Spinal cord (tissue), 9 donors: ENCODE measurements at regions not wholly inside any gene's neighbourhood (a gene's known extent, or its start where the extent isn't known, plus 50 kb on each side); places are given as distances from the start of the nearest gene placed in this dataset.

Experiments used
- DNase-seq, 6 donors: peaks; one replicate each; pipeline versions ENCODE4 v3.0.0 to v3.0.0-alpha.2; 2013 to 2015; ENCODE audit warnings: low spot score in 6 of 6, low read depth in 4 of 6
- H3K27ac ChIP-seq: one replicate; pipeline ENCODE4 v1.5.1; 2013; ENCODE audit warnings: low read depth, low read length, control low read depth
- H3K27me3 ChIP-seq: one replicate; pipeline ENCODE4 v1.6.1; 2013; ENCODE audit warnings: low read length; ENCODE audit not compliant: control insufficient read depth, insufficient read depth
- H3K36me3 ChIP-seq: one replicate; pipeline ENCODE4 v1.6.1; 2013; ENCODE audit warnings: low read length; ENCODE audit not compliant: control insufficient read depth, insufficient read depth
- H3K4me1 ChIP-seq: one replicate; pipeline ENCODE4 v1.6.1; 2013; ENCODE audit warnings: low read length; ENCODE audit not compliant: control insufficient read depth, insufficient read depth
- H3K4me3 ChIP-seq: one replicate; pipeline ENCODE4 v1.5.1; 2013; ENCODE audit warnings: low read depth, low read length, control low read depth
- H3K9me3 ChIP-seq: one replicate; pipeline ENCODE4 v1.6.1; 2013; ENCODE audit warnings: low read length; ENCODE audit not compliant: control insufficient read depth, insufficient read depth
- WGBS: methylation state at CpG from one replicate; pipeline ENCODE4 v1.1.5; 2013; ENCODE audit warnings: missing lambda C conversion rate; ENCODE audit not compliant: insufficient coverage; 5-methylcytosine and 5-hydroxymethylcytosine counted together
- donor health status: healthy.

DNA sequence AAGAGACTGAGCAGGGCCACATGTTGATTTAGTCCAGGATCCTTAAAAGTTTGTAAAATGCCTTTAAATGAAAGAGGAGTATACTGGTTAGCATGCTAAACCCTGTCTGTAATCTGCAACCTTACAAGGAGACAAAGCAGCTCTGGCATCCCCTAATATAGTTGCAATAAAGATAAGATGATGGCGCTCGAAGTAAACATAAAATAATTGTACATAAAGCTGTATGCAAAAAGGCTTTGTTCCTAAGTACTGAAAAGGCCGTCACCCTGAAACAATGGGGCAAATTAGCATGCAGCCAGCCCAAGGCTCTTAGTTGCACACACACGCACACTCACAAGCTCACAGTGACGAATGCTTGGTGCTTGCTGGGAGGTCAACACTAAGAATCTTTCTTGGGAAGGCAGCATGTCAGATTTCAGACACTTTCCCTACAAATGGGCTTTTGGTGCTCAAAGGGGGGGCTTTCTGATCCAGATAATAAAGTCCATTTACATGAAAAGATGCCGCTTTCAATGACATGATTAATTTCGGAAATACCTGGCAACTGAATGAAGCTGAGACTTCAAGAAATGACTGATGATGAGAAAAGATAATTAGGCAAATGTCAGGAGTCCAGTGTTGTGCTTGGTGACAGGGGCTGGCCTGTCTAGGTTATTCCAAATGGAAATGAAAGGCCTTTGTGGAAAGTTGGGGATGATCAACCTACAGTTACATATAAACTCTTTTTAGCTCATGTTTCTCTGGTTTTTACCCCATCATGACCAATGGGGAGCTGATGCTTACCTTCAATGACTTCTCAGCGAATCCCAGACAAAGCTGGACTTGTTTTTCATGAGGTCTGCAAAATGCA lies 370.3 kb downstream of the MEIS1 start:
- Histone ChIP-seq H3K9me3 (no peaks in the 10 kb centered on the region), H3K4me1 (peaks cover 4% of the 10 kb centered on the region), H3K27ac (peak overlapping the region; percentile 40), H3K27me3 (no peaks in the 10 kb centered on the region), H3K4me3 (no peak overlapping the region), H3K36me3 (no peaks in the 10 kb centered on the region)
- WGBS, result 33% methylated on average over 5 of the region's 8 CpGs
- DNase-seq, result peak in 3 of 6 donors; percentile 26 to 84 (median 65)

GRCh38 chr2:66805968-66806367 lies 371.0 kb downstream of the MEIS1 start:
- no CpG with 5 or more reads among the region's 3 CpGs for WGBS
- no peak for DNase-seq
- no peaks in the 10 kb centered on the region for H3K9me3 ChIP-seq
- no peaks in the 10 kb centered on the region for H3K36me3 ChIP-seq
- no peak overlapping the region for H3K4me3 ChIP-seq
- no peak overlapping the region for H3K27ac ChIP-seq
- no peaks in the 10 kb centered on the region for H3K27me3 ChIP-seq
- H3K4me1 ChIP-seq, result peaks cover 4% of the 10 kb centered on the region

DNA sequence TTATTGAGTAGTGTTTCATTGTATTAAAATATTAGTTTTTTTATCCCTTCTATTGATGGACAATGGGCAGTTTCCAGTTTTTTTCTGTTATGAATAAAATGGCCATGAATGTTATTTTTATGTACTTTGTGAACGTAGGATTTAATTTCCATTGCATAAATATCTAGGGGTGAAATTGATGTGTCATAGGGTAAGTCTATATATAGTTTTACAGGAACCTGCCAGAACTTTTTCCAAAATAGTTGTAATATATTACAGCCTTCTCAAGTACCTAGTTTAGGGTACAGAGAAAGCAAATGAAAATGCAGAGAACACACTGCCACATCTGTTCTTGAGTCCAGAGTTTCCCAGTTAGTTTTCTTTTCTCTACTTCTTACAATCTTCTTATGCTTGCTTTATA lies 378.6 kb downstream of the MEIS1 start:
- Histone ChIP-seq H3K27ac (no peak overlapping the region), H3K36me3 (no peaks in the 10 kb centered on the region), H3K4me1 (no peaks in the 10 kb centered on the region), H3K9me3 (peaks cover 2% of the 10 kb centered on the region), H3K27me3 (no peaks in the 10 kb centered on the region), H3K4me3 (no peak overlapping the region)
- WGBS, result no CpG with 5 or more reads among the region's 1 CpG
- DNase-seq, result no peak

DNA sequence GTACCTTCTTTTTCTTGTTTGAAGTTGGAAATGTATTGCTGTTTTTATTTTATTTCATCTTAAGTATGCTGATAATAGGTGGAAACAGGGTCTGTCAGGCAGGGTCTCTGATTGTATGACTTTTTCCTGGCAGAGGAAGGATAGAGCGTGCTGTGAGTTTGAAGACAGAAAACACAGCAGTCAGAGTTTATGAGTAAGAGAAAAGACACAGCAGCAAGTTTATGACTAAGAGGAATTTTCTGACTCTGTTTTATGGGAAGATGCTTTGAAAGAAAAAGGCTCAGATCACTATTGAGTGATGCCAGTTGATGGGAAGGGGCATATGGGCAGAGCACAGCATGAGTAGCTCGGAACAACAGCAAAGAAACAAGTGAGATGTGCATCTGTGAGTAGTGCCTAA lies 379.1 kb downstream of the MEIS1 start:
- 72% methylated on average over 2 of the region's 2 CpGs for WGBS
- Histone ChIP-seq H3K4me1 (no peaks in the 10 kb centered on the region), H3K9me3 (peaks cover 5% of the 10 kb centered on the region), H3K27me3 (no peaks in the 10 kb centered on the region), H3K36me3 (no peaks in the 10 kb centered on the region), H3K4me3 (no peak overlapping the region), H3K27ac (no peak overlapping the region)
- no peak for DNase-seq

DNA sequence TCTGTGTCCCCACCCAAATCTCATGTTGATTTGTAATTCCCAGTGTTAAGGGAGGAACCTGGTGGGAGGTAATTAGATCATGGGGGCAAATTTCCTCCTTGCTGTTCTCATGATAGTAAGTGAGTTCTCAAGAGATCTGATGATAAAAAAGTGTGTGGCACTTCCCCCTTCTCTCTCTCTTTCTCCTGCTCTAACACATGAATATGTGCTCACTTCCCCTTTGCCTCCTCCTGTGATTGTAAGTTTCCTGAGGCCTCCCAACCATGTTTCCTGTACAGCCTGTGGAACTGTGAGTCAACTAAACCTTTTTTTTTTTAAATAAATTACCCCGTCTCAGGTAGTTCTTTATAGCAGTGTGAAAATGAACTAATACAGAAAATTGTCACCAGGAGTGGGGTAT lies 380.0 kb downstream of the MEIS1 start:
- H3K27ac ChIP-seq, result no peak overlapping the region
- no peaks in the 10 kb centered on the region for H3K27me3 ChIP-seq
- no peaks in the 10 kb centered on the region for H3K4me1 ChIP-seq
- no CpG with 5 or more reads among the region's 1 CpG for WGBS
- H3K36me3 ChIP-seq, result no peaks in the 10 kb centered on the region
- no peak for DNase-seq
- peaks cover 5% of the 10 kb centered on the region for H3K9me3 ChIP-seq
- no peak overlapping the region for H3K4me3 ChIP-seq

DNA sequence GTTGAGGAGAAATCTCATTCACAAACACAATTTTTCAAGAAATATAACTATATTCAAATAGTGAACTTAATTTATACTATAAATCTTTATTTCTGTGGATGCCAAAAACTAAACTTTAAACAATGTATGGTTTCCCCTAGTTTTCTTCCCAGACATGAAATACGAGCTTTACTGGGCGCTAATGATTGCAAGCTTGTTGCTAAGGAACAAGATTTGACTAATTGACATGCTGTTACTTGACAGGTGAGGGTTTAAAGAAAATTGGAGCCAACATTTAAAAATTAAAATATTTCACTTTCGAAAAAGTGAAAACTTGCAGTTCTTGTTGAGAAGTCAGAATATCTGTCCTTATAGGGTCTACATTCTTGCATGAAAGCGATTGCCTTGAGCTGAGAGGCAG lies 381.0 kb downstream of the MEIS1 start:
- H3K9me3 ChIP-seq, result peaks cover 5% of the 10 kb centered on the region
- H3K36me3 ChIP-seq, result no peaks in the 10 kb centered on the region
- H3K27ac ChIP-seq, result no peak overlapping the region
- no peak for DNase-seq
- no peak overlapping the region for H3K4me3 ChIP-seq
- H3K27me3 ChIP-seq, result no peaks in the 10 kb centered on the region
- WGBS, result 100% methylated on average over 2 of the region's 4 CpGs
- H3K4me1 ChIP-seq, result no peaks in the 10 kb centered on the region

GRCh38 chr2:66821168-66821567 lies 386.2 kb downstream of the MEIS1 start:
- H3K27me3 ChIP-seq, result no peaks in the 10 kb centered on the region
- no peaks in the 10 kb centered on the region for H3K4me1 ChIP-seq
- 98% methylated on average over 4 of the region's 4 CpGs for WGBS
- peaks cover 5% of the 10 kb centered on the region for H3K9me3 ChIP-seq
- no peaks in the 10 kb centered on the region for H3K36me3 ChIP-seq
- no peak overlapping the region for H3K27ac ChIP-seq
- no peak overlapping the region for H3K4me3 ChIP-seq
- no peak for DNase-seq

DNA sequence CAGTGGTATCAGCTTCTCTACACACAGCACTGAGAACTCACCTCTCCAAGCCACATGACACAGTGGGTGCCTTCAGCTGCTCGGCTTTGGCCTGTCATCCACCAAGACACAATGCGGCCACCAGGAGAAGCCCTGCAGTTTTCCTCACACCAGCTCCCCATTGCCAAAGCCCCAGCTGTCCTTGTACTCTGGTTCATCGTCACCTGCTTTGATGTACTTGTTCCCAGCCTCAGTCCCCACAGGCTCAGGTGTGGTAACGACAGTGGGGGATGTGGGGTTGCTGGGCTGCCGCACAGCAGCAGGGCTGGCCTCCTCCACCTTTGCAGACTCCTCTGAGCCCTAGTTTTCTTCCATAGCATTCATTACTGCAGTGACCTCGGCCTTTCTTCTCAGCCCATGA lies 387.3 kb downstream of the MEIS1 start:
- Histone ChIP-seq H3K4me1 (no peaks in the 10 kb centered on the region), H3K4me3 (no peak overlapping the region), H3K36me3 (no peaks in the 10 kb centered on the region), H3K27me3 (no peaks in the 10 kb centered on the region), H3K9me3 (peaks cover 5% of the 10 kb centered on the region), H3K27ac (no peak overlapping the region)
- DNase-seq, result no peak
- WGBS, result 93% methylated on average over 4 of the region's 6 CpGs

GRCh38 chr2:66824926-66825325 lies 390.0 kb downstream of the MEIS1 start:
- 100% methylated on average over 2 of the region's 3 CpGs for WGBS
- no peaks in the 10 kb centered on the region for H3K36me3 ChIP-seq
- peak in 1 of 6 donors; percentile 11 for DNase-seq
- H3K27me3 ChIP-seq, result no peaks in the 10 kb centered on the region
- H3K4me3 ChIP-seq, result no peak overlapping the region
- no peaks in the 10 kb centered on the region for H3K4me1 ChIP-seq
- no peak overlapping the region for H3K27ac ChIP-seq
- H3K9me3 ChIP-seq, result no peaks in the 10 kb centered on the region

DNA sequence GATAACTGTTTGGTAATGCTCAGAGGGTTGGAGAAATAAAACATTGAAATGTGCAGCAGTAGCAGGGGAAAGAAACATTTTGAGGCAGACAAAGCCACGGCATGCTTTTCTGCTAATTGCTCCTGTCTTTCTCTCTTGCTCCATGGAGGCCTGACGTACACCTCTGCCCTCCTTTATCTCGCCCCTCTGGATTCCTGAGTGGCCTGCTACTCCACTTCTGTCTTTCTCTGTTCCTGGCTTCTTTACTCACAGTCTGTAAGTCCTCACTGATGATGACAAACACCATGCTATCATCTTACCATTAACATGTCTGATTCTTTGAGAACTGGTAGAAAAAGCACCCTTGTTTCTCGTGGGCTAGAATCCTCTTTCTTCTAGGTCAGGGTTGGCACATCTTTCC lies 392.9 kb downstream of the MEIS1 start:
- 76% methylated on average over 3 of the region's 4 CpGs for WGBS
- H3K27me3 ChIP-seq, result no peaks in the 10 kb centered on the region

More for the DNA sequence above, 392.9 kb downstream of the MEIS1 start:
- Histone ChIP-seq H3K9me3 (no peaks in the 10 kb centered on the region), H3K4me3 (no peak overlapping the region), H3K36me3 (no peaks in the 10 kb centered on the region), H3K4me1 (no peaks in the 10 kb centered on the region), H3K27ac (no peak overlapping the region)
- peak in 1 of 6 donors; percentile 74 for DNase-seq
